ENCODE measurements at regions not wholly inside any gene's neighbourhood (a gene's known extent, or its start where the extent isn't known, plus 50 kb on each side); places are given as distances from the start of the nearest gene placed in this dataset.
"Not testable (repeated sequence)": the region's sequence is repeated elsewhere in the genome, so short reads cannot be mapped to it uniquely, and the experiment has no call there.

- no peak for DNase-seq
Observed at GRCh38 chr15:25171111-25171811, 216.5 kb downstream of the SNRPN start.

GRCh38 chr15:25171856-25172687, 217.3 kb downstream of the SNRPN start:
- no peak for DNase-seq

- DNase-seq: no peak
Observed at GRCh38 chr15:25172691-25173090, 217.9 kb downstream of the SNRPN start.

GRCh38 chr15:25173241-25174028, 218.6 kb downstream of the SNRPN start:
- DNase-seq: no peak

- not testable (repeated sequence) for DNase-seq
Observed at GRCh38 chr15:25174149-25174548, 219.4 kb downstream of the SNRPN start.

- no peak for DNase-seq
Observed at GRCh38 chr15:25175033-25175788, 220.4 kb downstream of the SNRPN start.

GRCh38 chr15:25175789-25176615, 221.2 kb downstream of the SNRPN start:
- DNase-seq: no peak

- DNase-seq: no peak
Observed at GRCh38 chr15:25176616-25176923, 221.8 kb downstream of the SNRPN start.

- no peak for DNase-seq
Observed at GRCh38 chr15:25176991-25177954, 222.5 kb downstream of the SNRPN start.

- DNase-seq: no peak
Observed at GRCh38 chr15:25177955-25178801, 223.4 kb downstream of the SNRPN start.

GRCh38 chr15:25178835-25179672, 224.3 kb downstream of the SNRPN start:
- DNase-seq: no peak

- DNase-seq: no peak
Observed at GRCh38 chr15:25179673-25180511, 225.1 kb downstream of the SNRPN start.

- DNase-seq: no peak
Observed at GRCh38 chr15:25180606-25181292, 226.0 kb downstream of the SNRPN start.

GRCh38 chr15:25181293-25182097, 226.7 kb downstream of the SNRPN start:
- no peak for DNase-seq

GRCh38 chr15:25182098-25182478, 227.3 kb downstream of the SNRPN start:
- no peak for DNase-seq

GRCh38 chr15:25182736-25183445, 228.1 kb downstream of the SNRPN start:
- no peak for DNase-seq
